SKM-1 (cell line): ENCODE measurements at regions not wholly inside any gene's neighbourhood (a gene's known extent, or its start where the extent isn't known, plus 50 kb on each side); places are given as distances from the start of the nearest gene placed in this dataset.
"Not testable (repeated sequence)": the region's sequence is repeated elsewhere in the genome, so short reads cannot be mapped to it uniquely, and the experiment has no call there.

Source experiments
- DNase-seq: peaks from one replicate; lab custom pipeline; 2025; ENCODE audit not compliant: unreplicated experiment; lab: John Stamatoyannopoulos, UW

DNA sequence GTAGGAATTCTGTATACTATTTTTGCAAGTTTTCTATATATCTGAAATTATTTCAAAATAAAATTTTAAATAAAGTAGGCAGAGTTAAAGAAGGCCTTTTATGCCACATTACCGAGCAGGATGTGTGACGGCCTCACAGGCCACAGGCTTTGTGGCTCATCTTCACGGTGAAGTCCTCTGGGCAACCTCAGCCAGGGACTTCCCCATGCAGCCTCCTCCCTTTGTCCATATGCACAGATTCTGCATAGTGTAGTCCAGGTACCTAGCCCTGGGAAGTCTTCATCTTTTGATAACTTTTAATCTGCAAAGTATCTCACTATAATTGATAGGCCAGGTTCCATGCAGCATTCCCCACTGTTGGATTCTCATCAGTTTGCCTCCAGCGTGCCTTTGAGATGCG lies 62.8 kb downstream of the ARHGAP11B start:
- not testable (repeated sequence) for DNase-seq

DNA sequence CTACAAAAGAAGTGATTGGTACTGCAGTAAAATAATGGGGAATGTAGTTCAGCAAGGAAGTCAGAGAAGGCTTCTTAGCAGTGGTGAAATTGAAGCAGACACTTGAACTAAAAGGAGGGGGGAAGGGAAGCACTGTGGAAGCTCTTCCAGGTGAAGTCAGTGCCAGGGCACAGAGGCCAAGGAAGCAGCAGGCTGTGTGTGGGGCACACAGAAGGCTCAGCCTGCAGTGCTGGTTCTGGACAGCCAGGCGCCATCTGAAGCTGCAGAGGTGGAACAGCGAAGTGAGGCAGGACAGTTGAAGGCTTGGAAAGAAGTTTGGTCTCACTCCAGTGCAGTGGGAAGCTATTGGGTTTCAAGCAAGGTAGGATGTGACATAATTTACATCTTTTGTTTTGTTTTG lies 64.2 kb downstream of the ARHGAP11B start:
- DNase-seq: not testable (repeated sequence)

DNA sequence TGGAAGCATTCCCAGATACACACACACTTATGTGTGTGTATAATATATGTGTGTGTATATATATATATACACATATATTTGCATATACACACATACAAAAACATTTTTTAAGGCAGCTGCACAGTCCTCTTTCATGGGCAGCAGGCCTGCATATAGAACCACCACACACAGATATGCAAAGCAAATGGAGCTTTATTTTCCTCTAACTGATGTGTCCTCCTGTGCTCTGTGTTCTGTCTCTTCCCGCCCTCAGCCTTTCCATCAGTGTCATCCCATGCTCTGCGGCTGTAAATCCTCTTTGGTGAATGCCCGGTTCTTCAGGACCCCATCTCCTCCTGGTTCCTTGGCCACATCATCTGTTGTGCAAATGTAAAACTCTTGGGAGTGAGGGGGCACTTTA lies 69.9 kb downstream of the ARHGAP11B start:
- DNase-seq: not testable (repeated sequence)

DNA sequence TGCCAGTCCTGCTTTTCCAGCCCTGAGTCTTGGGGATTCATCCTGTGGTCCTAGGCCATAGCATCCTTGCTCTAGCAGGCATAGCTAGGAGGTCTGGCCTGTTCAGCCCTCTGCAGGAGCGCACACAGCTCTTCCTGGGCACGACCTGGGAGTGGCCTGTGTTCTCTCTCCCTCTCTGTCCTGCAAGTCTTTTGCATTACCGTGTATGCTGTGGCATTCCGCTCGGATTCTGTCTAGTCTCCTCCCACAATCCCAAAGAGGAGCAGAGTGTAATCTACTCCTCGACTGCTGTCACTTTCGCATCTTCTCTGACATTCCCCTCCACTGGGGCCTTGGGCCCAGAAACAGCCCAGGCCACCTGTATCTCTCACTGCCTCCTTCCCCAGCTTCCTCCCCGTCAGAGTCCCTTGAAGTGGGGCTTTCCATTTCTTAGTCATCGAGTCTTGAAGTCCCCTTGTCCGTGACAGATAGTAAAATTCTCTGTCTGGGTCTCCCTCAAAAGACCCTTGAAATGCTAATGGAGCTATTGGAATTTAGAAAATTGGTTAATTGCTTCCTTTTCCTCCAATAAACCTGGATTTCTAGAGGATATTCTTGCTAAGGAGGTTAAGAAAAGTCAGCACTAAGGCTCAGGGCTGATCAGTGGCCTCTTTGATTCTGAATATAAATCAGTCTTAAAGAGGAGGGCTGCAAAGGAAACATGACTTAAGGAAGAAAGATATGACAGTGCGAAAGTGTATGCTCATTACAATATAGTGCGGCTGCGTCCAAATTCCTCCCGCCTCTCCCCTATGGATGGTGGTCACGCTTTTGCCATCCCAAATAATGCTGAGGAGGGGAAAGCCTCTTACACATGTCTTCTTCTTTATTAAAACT lies 70.7 kb downstream of the ARHGAP11B start:
- not testable (repeated sequence) for DNase-seq

DNA sequence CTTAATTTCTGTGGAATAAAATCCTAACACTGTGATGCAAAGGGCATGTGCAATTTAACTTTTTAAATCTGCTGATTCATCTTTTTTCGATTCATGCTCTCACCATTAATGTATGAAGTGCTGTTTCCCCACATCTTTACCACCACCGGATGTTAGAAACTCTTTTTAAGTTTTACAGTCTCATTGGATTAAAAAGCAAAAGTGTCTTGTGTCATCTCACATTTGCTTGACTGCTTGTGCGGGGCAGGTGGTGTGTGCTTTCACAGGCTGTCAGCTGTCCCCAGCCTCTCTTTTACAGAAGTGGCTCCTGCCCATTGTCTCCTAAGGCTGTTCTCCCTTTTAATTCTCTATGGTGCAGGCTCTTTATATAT lies 71.4 kb downstream of the ARHGAP11B start:
- not testable (repeated sequence) for DNase-seq

DNA sequence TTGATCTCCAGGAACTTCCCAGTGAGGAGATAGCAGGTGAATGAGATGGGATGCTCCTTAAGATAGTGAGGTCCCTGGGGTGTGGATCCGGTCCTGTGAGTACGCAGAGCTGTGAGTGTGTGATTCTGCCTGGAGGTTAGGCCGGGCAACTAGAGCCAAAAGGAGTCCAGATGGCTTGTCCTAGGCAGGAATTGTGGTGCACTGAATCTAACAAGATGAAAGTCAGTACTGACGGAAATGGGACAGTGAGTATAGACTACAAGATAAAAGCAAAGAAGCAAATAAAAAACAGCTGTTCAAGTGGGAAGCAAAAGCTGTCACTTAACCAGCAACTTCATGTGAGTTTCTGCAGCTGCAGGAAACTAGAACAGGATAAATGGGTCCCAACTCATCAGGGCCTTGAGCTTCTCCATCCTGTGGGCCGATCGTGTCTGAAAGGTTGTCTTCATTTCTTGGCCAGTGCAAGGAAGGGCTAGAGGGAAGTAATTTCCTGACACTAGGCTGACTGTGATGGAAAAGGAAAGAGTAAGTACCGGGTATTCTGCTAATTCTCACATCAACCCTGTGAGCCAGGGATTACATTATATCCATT lies 74.2 kb downstream of the ARHGAP11B start:
- not testable (repeated sequence) for DNase-seq

DNA sequence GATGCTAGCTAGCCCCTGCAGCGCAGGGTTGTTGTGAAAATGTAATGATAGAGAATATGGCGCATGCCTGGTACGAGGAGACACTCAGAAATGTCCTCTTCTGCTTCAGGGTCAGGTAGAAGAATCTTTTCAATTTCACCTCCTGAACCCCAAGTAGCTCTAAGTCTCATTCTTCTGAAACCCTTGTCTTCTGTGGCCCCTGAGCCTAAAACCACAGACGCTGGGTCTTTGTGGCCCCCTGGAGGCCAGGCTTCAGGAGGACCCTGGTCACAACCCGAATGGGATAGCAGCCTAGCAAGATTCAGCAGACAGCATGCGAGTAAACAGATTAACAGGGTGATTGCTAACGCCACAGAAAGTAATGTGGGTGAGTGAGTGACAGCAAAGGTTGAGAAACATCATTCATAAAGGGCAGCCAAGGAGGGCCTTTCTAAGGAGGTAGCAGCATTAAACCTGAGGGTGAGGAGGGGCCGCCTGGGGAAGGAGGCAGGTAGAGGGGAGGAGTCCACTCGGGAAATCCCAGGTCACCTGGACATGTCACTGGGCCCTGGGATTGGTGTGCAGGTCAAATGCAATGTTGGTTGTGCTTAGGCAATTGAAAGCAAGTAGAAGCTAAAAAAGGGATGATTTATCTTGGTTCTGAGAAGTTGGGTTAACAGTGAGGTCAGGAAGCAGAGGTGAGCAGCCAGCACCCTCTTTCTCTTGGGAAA lies 82.2 kb downstream of the ARHGAP11B start:
- not testable (repeated sequence) for DNase-seq

DNA sequence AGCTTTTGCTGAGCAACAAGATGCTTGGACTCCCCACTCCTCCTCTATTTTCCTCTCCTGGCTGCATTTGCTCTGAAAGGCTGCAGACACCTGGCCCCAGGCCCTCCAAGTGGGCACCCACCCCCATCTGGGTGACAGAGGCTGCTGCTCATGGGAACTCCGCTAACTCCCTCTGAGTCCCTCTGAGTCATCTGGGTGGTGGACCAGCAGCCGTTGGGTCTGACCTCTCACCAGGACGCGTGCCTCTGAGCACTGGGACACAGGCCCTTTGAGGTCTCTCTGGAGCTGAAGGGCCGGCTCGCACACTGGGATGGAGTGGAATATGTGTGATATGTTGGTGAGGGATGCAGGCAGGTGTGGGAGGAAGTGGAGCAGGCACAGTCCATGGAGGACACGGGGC lies 82.9 kb downstream of the ARHGAP11B start:
- DNase-seq: not testable (repeated sequence)

DNA sequence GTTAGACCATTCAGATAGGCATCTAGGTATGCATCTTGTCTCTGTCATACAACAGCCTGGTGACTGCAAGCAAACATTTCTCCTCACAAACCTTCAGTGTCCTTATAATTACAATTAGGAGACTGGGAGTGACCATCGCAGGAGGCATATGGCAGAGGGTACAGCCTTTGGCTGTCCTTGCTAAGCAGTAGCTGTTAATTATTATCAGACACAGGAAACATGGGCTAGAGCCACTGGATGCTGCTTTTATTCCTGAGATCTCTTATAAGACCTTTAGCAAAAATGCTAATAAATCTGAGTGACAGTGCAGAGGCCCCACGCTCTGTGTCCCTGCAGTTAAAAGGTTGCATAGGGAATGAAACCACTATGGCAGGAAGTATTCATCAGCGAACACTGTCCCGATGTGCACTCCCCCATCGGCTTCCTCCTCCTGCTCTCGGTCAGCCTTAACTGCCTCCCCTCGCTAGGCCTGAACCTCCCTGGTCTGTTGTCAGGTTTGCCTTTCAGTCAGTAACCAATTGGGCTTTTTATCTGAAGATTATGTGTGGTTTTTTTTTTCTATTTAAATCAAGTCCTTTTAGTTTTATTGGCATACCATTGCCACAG lies 92.2 kb downstream of the ARHGAP11B start:
- DNase-seq: not testable (repeated sequence)

DNA sequence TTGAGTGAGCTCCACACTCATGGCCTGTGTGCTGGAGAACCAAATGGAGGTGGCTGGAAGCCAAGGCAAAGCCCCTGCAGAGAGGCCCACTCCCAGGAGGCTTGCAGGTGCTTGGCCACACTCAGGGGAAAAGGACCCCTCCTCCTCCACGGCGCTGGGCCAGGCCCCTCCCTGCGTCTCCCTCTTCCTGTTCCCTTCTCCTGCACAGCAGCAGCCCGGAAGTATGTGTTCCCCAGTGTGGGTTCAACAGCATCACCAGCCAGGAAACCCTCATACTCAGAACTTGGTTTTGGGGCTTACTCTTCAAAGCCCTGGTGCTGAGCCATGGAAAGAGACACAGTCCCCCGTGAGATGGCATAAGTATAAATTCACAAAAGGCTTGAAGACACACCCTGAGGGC lies 93.4 kb downstream of the ARHGAP11B start:
- not testable (repeated sequence) for DNase-seq

DNA sequence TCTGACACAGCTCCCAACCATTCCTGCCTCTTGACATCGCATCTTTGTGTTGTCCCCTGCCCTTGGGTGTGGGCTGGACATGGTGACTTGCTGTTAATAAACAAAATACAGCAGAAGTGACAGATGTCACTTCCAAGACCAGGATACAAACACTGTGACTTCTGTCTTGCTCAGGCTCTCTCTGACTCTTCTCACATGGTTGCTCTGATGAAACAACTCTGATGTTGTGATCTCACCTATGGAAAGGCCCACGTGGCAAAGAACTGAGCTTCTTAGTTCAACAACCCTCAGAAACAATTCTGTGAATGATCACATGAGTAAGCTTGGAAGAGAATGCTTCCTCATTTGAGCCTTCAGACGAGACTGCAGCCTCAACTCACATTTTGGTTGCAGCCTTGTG lies 94.9 kb downstream of the ARHGAP11B start:
- not testable (repeated sequence) for DNase-seq

DNA sequence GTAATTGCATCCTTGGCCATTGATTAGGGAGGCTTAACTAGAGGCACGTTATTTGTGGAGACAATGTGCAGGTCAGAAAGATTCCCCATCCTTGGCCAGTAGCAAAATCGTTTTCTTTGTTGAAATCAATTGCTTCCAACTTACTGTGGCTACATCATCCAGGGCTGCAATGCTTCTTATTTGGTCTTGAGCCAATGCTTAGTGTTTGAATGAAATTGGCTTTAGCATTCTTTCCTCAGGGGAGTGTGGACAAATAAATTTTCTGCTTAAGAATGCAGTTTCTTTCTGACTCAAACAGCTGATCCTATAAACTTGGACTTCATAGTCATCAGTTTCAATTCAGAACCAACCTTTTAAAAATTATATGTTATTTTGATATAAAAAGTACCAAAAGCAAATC lies 95.6 kb downstream of the ARHGAP11B start:
- DNase-seq: not testable (repeated sequence)

DNA sequence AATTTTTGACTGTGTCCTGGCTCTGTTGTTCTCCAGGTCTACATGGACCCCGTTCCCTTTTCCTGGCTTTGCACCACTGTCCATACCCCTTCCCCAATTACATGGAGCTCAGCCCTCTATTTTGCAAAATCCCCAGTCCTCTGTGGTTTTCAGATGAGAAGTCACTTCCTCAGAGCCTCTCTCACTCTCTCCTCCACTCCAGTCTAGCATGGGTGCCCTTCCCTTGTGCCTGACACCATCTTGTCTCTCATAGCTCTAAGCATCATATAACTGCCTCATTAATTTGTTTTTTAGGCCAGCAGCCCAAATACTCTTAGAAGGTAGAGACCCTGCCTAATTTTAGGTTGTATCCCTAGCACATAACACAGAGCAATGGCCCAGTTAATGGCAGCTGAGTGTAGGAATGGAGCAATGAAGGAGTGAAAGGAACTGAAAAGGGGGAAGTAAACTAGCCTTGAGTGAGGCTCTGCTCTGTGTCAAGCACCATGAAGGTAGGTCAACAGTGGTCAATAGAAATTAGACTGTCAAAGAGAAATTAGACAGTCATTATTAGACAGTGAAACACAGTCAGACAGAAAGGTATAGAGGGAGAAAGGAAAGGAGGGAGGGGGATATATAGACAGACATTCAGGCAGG lies 97.7 kb downstream of the ARHGAP11B start:
- not testable (repeated sequence) for DNase-seq

DNA sequence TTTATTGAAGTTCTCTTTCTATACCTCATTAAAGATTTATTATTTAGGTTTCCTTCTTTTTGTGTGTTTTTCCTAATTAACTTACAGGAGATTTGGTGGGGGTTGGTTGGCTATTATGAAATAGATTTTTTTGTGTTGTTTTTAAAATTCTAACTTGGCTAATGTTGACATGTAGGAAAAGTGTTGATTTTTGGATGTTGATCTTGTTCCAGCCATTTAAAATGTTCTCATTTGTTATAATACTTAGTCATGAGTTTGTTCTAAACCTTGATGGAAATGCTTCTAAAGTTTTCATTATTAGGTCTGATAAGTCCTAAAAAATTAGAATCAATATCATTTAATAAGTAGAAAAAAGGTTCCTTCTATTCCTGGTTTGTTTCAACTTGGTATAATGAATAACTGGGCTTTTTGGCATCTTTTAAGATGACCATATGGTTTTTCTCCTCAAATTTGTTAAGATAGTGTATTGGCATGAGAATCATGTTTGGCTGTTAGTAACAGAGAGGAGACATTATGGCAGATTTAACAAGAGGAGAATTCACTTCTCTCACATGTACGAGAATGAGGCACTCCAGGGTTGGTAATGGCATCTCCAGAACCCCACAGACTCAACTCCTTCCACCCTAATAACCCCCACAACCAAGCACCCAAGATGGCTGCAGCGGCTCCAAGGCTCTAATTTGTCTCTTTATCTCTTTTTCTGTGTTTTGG lies 104.1 kb downstream of the ARHGAP11B start:
- DNase-seq: not testable (repeated sequence)

DNA sequence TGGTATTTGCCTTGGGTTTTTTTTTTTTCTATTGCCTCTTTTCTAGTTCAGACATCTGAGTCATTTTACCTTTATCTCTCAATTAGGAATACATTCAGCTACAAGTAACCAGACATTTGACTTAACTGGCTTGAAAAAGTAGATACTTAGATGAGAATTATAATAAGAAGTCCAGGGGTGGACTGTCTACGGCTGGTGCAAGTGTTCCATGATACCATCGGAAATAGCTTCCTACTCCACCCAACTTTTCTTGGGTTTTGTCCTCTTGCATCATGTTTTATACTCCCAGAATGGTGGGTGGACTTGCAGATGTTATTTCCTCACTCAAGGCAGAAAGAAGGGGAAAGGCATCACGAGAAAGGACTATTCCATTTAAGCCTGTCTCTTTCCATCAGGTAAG lies 104.7 kb downstream of the ARHGAP11B start:
- DNase-seq: not testable (repeated sequence)

DNA sequence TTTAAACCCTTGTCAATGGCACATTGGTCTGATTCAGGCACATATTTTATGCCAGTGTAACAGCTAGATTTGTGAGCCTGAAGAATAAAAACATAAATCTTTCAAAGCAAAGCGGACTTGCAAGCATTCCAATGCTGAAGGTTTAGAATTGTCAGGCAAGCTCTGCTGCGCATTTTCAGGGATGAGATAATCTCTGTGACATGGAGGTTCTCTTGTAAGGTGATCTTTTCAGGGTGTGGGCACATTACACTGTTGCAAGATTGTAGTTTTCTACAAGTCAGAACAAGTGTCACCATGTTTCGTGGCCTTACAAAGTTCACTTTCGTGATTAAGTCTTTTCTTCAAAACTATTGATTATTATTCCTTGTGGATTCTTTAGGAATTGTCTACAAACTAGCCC lies 106.2 kb downstream of the ARHGAP11B start:
- DNase-seq: not testable (repeated sequence)

DNA sequence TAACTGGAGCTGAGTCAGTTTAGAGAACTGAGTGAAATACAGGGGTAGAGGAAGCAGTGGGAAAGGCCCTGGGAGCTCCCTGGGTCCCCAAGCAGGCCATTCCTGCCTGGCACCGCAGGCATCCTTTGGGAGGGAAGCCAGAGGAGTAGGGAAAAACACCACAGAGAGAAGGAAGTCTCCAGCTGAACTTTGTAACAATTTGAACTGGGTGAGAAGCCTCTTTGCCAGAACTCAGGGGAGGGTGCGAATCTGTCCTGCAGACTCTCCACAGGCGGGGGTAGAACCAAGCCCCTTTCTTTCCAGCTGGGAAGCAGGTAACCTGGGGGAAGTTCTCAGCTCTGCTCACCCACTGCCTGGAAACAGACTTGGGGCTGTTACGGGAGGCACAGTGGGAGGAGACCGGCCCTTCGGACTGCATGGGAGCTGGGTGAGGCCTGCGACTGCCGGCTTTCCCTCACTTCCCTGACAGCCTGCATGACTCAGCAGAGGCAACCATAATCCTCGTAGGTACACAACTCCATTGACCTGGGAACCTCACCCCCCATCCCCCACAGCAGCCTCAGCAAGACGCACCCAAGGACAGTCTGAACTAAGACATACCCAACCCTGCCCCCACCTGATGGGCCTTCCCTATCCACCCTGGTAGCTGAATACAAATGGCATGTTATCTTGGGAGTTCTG lies 110.1 kb downstream of the ARHGAP11B start:
- DNase-seq: not testable (repeated sequence)

DNA sequence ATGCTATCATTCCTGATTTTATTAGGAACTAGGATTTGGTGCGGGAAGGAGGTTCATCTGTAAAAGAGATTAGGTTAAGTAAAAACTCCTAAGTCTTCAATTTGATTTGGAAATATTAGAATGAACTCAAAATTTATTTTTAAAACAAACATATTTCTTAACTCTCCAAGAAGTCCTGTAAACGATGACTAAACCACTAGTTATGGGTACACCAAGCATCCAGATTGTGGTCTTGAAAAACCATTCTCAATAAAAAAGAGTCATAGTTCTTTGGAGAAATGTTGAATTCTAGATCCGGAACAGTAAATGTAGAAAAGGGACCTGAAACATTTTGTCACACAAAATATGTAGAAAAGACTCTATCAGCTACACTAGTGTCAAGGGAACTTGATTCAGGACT lies 116.9 kb downstream of the ARHGAP11B start:
- not testable (repeated sequence) for DNase-seq

DNA sequence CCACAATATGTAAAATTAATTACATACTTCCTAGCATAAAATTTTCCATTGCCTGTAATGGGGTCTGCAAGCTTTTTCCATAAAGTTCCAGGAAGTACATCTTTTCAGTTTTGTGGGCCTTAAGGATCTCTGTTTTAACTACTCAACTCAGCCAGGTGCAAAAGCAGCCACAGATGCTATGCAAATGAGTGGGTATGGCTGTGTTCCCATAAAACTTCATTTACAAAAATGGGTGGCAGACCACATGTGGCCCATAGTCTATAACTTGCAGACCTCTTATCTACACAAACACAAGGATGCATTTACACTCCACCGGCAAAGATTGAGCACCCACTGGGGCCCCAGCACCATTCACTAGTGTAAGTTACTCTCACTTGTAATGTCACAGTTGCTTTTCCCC lies 123.1 kb downstream of the ARHGAP11B start:
- DNase-seq: not testable (repeated sequence)
